GM18873 (cell line): ENCODE measurements at regions not wholly inside any gene's neighbourhood (a gene's known extent, or its start where the extent isn't known, plus 50 kb on each side); places are given as distances from the start of the nearest gene placed in this dataset.
"Not testable (repeated sequence)": the region's sequence is repeated elsewhere in the genome, so short reads cannot be mapped to it uniquely, and the experiment has no call there.

Experiments
- ATAC-seq: cut with Tn5 transposase; IDR thresholded peaks from one replicate; pipeline ENCODE4 v1.9.1; 2021; ENCODE audit warnings: mild to moderate bottlenecking, moderate library complexity, moderate number of reproducible peaks; ENCODE audit not compliant: unreplicated experiment, low FRiP score

DNA sequence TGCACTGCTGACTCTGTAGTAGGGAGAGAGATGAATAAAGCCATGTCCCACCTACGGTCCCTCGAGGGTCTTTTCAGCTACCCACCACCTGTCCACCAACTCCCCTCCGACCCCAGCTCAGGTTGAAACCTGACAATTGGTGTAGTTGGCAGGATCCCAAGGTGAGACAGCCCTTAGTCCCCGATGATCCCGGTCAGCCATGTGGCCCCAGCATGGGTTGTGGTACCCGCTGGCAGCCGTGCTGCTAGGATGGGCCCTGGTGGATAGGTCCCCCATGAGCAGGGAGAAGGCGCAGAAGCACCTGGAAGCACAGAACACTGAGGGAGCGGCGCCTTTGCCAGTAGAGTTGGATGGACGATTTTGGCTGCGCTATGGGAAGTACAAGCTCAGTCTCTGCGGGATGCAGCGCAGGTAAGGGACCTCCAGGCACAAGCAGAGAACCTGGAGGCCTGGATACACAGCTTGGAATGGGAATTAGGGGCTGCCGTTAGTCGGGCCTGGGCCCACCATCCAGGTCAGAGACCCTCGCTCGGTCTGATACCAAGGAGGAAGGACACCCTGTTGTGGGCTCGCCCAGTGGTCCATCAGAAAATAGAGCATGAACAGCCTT is 694.6 kb upstream of the AGA start:
- ATAC-seq = no peak

DNA sequence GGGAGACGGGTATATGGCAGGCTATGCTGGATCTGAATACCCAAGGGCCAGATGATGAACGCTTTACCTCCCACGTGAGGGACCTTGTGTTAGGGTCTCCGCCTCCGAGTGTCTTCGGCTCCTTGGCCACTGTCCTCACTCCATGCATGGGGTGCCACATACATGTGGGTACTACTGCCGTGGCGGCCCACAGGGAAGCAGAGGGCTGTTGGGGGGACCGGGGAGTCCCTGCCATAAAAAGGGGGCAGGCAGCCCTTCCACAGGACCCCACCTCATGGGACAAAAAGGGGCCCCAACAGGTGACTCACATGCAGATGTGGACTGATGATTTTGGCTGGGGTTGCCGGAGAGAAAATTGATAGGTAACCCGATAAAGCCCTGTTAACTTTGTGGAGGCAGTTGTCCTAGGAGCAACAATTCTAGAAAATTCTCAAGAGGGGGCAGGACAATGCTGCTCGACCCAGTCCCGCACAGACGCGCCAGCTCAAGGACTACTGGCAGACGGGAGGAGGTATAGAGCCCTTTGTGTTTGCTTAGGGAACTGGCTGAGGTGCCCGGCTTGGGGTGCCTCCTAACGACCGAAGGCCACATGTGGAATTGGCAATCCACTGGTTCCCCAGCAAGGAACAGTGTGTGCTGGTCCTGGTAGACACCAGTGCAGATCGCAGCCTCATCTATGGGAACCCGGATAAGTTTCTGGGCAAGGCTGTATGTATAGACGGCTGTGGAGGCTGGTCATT is 695.7 kb upstream of the AGA start:
- ATAC-seq = no peak

DNA sequence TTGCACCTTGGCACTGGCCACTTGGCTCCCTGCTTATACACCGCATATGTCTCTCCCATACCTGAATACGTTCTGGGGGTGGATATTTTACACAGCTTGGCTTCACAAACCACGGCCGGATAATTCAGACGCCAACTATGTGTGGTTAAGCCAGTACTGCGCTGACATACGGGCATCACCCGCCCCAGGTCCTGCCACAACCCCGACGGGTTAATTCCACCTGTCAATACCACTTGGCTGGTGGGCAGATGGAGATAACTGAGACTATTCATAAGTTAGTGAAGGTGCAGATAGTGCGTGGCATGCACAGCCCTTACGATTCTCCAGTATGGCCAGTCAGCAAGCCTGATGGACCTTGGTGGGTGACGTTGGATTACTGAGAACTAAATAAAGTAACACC is 696.3 kb upstream of the AGA start:
- ATAC-seq = no peak

DNA sequence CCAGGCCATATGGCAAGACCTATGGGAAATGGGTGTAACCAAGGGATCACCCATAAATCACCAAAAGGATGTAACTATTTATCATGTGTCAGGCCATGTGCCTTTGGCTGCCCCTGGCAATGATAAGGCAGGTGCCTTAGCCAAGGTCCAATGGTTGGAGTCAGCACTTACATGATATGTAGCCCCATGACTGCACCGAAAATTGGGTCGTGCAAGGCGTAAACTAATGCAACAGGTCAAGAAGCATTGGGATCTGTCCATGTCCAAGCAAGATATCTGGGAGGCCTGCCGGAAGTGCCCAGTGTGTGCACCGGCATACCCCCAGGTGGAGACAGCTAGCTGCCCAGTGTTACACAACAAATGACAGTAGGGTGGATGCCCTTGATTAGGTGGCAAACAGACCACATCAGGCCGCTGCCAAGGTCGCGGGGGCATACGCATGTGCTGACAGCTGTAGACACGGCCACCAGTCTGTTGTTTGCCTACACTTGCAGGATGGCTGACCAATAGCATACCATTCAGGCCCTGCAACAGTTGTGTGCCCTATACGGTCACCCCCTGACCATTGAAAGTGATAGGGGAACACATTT is 698.2 kb upstream of the AGA start:
- no peak for ATAC-seq

DNA sequence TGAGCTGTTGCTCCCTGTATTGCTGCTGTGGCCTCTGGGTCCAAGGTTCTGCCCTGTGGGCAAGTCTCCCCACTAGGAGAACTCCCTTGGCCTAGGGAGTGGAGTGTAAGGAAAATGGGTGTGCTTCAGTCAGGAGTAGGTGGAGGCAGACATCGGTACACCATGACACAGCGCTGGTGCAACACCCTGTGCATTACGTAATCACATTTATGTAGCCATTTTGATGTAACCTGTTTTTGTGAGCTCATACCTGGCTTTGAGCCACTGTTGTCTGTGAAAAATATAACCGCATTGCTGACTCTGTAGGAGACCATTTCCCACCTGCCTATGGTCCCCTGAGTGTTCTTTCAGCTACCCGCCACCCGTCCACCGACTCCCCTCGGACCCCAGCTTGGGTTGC is 700.5 kb upstream of the AGA start:
- ATAC-seq = no peak

DNA sequence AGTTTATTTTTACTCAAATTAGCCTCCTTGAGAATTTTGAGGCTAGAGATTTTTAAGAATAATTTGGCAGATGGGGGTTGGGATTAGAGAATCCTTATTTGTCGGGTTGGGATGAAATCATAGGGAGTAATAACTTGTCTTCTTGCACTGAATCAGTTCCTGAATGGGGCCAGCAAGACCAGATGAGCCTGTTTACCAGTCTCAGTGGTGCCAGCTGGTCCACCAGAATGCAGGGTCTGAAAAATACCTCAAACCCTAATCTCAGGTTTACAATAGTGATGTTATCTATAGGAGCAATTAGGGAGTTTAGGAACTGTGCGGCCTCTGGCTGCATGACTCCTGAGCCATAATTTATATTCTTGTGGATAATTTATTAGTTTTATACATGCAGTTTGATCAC is 705.9 kb upstream of the AGA start:
- no peak for ATAC-seq

DNA sequence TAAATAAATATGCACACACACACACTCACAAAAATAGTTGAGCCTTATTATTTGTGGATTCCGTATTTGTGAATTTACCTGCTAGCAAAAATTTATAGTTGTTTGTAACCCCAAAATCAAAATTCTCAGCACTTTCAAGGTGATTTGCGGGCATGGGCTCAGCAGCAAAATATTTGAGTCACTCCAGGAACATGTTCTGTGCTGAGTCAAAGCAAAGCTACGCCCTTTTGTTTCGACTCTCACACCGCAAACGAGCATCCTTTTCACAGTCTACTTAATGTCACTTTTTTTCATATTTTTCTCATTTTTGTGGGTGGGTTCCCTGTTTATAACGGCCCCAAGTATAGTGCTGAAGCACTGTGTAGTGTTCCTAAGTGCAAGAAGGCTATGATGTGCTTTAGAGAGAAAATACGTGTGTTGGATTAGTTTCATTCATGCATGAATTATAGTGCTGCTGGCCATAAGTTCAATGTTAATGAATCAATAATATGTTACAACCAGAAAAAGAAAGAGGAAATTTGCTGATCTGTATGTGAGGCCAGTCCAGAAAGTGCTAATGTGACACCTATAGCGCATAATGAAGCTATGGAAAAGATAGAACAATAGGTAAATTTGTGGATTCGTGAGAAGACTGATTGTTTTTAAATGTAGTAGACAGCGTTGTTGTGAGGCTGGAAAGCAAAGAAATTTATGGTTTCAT is 723.2 kb upstream of the AGA start:
- no peak for ATAC-seq

DNA sequence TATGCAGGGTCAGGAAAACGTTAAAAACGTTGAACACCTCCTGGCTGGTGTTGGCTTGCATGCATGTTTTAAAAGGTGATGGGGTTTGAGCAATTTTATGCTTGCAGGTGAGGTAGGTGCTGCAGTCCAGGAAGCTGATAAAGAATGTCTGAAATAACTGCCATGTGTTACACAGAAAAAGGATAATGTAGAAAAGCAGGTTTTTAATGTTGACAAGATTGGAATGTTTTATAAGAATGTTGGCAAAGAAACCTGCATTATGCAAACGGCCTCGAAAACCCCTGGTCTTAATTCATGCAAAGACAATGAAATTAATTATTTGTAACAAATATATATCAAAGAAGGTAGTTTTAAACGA is 723.7 kb upstream of the AGA start:
- ATAC-seq = no peak

DNA sequence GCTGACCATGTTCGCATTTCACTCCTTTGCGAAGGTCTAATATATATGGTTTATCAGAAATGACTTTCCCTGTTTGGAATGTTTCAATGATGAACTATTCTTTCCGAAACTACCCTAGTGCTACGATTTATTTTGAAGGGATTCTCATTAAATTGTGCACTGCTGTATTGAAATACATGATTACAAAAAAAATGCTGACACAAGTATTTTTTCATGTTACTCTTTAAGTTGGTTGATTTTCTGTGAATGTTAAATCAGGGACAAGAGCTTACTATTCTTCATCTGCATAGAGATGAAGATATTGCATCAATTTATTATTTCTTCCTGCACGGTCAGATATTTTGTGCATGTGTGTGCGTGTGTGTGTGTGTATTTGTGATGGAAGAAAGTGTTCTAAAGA is 731.5 kb upstream of the AGA start:
- ATAC-seq = no peak

DNA sequence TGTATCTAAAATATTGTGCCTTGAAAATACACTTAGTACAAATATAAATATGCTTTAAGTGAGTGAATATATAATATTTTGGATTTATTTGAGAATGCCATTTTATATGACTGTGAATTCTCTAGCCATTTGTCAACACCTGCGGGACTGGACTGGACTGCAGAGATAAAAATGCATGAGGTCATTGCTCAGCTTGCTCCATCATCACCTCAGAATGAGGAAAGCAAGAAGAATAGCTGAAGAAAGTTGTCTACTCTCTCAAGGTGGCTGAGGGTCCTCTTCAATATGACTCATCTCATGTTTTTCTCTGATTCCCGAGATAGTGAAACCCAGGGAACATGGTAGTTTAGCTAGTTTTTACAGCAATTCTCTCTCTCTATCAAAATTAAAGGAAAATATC is 732.5 kb upstream of the AGA start:
- ATAC-seq = no peak

DNA sequence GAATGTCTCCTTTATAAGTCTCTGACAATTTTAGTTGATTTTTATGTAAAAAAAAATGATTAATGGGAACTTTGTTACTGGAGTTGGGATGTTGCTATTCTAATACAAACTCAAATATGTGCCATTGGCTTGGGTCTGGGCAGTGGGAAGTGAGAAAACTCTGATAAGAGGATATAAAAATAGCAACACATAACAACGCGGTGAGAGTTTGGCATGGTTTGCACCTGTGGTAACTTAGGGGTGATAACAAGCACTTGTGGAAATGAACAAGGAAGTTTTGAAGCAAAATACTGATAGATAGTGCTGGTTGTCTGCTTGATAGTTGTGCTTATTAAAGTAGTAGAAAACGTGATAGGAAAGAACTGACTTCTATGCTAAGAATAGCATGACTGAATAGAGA is 743.3 kb upstream of the AGA start:
- ATAC-seq = no peak

DNA sequence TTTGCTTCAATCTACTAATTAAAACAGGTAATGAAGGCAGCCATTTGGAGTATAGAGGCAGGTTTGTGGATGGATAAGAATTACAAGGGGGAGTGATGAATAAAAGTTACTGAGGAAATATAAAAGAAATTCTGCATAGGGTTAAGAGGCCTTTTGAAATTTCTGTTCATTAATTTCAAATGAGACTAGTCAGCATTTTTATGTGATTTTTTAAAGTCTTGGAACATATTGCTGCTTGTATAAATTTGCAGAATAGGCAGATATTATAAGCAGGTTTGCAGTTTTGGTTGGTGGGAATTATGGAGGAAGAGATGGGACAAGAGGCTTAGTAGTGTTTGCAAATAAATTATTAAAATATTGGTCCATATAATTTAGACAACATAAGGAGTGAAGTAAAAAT is 750.4 kb upstream of the AGA start:
- ATAC-seq = no peak

DNA sequence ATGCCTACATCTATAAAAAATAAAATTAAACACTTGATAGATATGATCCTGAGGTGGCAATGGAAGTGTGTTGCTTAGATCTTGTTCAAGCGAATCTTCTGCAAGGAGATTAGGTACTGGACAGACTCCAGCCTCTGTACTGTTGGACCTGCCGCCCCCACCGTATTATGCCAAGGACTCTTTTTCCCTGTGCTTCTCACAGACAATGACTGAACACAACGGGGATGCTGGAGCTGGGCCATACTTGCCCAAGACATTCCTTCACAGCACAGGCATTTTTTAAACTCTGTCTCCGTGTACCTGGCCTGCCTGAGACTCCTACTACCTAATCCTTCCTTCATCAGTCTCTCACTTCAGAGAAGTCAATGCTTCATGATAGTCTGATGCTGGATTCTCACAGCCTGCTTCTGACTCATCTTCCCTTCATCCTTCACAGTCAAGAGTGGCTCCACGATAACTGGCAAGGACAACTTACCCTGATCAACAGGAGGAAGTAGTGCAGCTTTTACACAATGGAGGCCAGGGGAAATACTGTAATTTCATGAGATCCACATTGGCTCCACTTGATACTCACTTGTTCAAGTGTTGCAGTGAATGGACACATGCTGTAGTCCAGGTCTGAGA is 754.6 kb upstream of the AGA start:
- no peak for ATAC-seq

DNA sequence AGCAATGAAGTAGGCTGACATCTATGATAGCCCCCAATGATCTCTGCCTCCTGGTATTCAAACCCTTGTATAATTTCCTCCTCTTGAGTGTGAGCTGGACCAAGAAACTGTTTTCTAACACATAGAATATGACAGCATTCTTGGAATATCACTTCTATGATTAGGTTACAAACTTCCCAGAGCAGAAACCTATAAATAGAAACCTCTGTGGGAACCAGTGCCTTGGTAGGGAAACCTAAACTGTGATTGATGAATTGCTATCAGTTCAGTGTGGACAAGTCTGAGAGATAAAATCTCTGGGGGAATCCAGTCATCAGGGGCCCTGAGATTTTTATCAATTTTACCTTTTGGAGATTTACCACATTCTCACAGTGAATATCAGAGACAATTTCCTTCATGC is 756.5 kb upstream of the AGA start:
- no peak for ATAC-seq

DNA sequence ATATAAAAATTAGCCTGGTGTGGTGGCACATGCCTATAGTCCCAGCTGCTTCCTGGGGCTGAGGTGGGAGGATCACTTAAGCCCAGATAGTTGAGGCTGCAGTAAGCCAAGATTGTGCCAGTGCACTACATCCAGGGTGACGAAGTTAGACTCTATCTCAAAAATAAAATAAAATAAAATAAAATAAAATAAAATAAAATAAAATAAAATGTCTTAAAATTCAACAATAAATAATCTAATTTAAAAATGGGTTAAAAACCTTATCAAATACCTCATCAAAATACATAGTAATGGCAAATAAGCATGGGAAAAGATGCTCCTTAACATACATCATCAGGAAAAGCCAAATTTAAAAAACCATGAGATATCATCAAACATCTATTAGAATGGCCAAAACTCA is 760.2 kb upstream of the AGA start:
- no peak for ATAC-seq

DNA sequence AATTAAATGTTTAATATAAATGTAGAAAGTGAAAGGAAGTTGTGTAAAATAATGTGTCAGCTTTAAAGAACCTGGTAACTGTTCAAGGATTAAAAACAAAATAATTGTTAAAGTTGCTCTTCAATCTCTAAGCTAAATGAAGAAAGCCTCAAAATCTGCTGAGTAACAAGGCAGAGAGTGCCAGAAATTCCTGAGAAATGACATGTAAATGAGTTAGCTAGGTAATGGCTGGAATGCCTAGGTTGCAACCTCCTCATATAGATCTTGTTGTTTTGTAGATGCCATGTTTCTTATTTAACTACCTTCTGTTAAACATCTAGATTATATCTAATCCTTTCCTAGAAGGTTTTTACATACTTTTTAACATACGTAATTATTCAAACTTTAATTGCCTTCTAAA is 763.6 kb upstream of the AGA start:
- ATAC-seq = no peak

DNA sequence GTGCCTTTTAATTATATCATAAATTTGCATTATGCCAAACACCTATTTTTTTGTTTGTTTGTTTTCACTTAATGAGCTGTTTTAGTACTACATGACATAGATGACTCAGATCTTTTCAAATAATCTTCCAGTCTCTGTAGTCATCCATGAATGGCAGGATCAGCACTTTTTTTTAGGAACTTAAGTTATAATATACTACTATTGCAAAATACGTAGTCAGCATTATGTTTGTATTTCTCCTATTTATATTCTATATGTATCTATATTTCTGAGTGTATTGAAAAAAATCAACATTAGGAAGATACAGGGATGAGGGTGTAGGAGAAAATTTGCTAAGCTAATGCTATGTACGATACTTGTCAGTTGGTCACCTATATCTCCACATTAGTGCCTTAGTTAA is 773.1 kb upstream of the AGA start:
- ATAC-seq = no peak

DNA sequence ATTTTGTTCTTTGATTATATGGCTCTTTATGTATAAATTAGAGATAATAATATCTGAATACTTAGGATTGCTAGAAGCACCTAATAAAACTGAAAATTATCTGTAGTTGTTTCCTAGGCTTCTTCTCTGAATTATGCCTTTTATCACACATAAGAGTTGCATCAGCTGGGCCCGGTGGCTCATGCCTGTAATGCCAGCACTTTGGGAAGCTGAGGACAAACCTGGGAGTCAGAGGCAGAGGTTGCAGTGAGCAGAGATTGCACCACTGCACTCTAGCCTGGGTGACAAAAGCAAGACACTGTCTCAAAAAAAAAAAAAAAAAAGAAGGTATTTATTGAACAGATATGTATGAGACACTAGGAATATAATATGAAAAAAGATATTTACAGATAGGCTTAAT is 773.5 kb upstream of the AGA start:
- ATAC-seq = no peak

DNA sequence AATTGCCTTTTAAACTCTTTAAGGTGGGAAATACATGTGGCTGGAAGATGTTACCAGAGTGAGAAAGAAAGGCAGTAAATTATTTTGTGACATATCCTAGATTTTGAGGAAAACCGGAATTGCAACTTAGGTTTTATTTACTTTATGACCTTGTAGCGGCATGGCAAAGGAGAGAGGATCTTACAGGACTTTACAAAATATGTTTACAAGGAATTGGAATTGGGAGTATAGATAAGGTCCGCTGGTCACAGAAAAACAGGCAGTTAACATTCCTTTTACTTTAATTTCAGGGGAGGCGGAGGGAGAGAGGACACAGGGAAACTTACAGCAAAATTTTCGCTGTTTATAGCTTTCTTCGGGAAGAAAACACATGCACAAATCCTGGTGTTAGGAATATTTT is 784.2 kb upstream of the AGA start:
- ATAC-seq = not testable (repeated sequence)

DNA sequence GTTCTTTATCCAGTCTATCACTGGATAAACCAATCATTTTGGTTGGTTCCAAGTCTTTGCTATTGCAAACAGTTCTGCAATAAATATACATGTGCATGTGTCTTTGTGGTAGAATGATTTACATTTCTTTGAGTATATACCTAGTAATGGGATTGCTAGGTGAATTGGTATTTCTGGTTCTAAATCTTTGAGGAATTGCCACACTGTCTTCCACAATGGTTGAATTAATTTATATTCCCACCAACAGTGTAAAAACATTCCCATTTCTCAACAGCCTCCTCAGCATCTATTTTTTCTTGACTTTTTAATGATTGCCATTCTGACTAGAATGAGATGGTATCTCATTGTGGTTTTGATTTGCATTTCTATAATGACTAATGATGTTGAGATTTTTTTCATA is 791.7 kb upstream of the AGA start:
- ATAC-seq = no peak

DNA sequence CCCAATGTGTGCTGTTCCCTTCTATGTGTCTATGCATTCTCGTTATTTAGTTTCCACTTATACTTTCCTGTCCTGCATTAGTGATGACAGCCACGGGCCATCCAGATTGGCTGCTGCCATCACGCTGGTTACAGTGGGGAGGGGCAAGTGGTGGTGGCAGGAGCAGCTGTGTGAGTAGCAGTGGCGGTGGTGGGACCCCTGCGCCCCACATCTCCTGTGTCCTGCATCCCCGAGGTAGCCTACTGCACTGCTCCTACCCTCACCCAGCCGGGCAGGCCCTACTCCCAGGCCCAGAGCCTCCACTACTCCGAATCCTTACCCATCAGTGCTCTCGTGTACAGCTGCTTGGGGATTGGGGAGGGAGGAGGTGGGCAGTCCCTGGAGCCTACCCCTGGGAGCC is 798.7 kb upstream of the AGA start:
- ATAC-seq = no peak
